ENCODE measurements at regions not wholly inside any gene's neighbourhood (a gene's known extent, or its start where the extent isn't known, plus 50 kb on each side); places are given as distances from the start of the nearest gene placed in this dataset.

GRCh38 chr2:104752504-104752903 lies 101.4 kb upstream of the POU3F3 start:
- no peak for DNase-seq
- Mint-ChIP-seq H3K36me3 (ENCODE audit: insufficient read depth in 1 of 3, low read depth in 3 of 3) (peaks cover 5 to 17% (median 9%) of the 10 kb centered on the region in 3 experiments), H3K9me3 (peaks cover 11 to 12% of the 10 kb centered on the region in 2 experiments), H3K27me3 (ENCODE audit: low read depth) (peaks cover 8% of the 10 kb centered on the region), H3K27ac (no peak overlapping the region; a peak in 1 of 7 replicates), H3K4me3 (no peak overlapping the region), H3K4me1 (peaks cover 35 to 36% of the 10 kb centered on the region in 2 experiments)
- no peak overlapping the region for H2BK120ac ChIP-seq (ENCODE audit: low read depth, low read length, poor library complexity, severe bottlenecking)
- H4K91ac ChIP-seq (ENCODE audit: insufficient read length, low read depth, low read length) = no peak overlapping the region
- H3K4ac ChIP-seq (ENCODE audit: low read depth, low read length) = no peak overlapping the region
- no peaks in the 10 kb centered on the region for H3K79me2 ChIP-seq (ENCODE audit: insufficient read depth, low read length)
- H2BK20ac ChIP-seq (ENCODE audit: low read depth, low read length, poor library complexity, severe bottlenecking) = no peak overlapping the region
- WGBS (ENCODE audit: extremely low coverage, insufficient read length, low lambda C conversion rate) = no CpG with 5 or more reads among the region's 9 CpGs
- H3K79me1 ChIP-seq (ENCODE audit: insufficient read depth, low read depth, low read length, poor library complexity, severe bottlenecking) = no peaks in the 10 kb centered on the region
- no peak overlapping the region for H4K8ac ChIP-seq (replicated peaks; ENCODE audit: insufficient read length, low read depth, low read length)
- H3K18ac ChIP-seq (ENCODE audit: insufficient read length, low read depth, low read length) = no peak overlapping the region
- no peak for TF ChIP-seq CTCF (conservative IDR thresholded peaks at IDR 0.05)
- peaks cover 2% of the 10 kb centered on the region; the same call in 1 of the 2 replicates for H3K4me1 ChIP-seq (ENCODE audit: insufficient read depth, low read length)
- H2BK15ac ChIP-seq (ENCODE audit: low read depth, low read length) = no peak overlapping the region
- no peak overlapping the region for H2BK5ac ChIP-seq (ENCODE audit: insufficient read length, low read length)
- H3K9ac ChIP-seq (ENCODE audit: extremely low read depth, insufficient read length, low read length) = no peak overlapping the region
- no peaks in the 10 kb centered on the region for H3K23me2 ChIP-seq (ENCODE audit: insufficient read length, low read depth, low read length, poor library complexity, severe bottlenecking)
- no peak overlapping the region for H3K4me2 ChIP-seq (ENCODE audit: insufficient read depth, insufficient read length, low read length)
- H3K23ac ChIP-seq (ENCODE audit: insufficient read length, low read depth, low read length) = no peak overlapping the region
- no peak overlapping the region for H3K14ac ChIP-seq (ENCODE audit: insufficient read depth, low read length)
- H4K5ac ChIP-seq (ENCODE audit: insufficient read length, low read depth, low read length) = no peak overlapping the region
- H4K20me1 ChIP-seq (ENCODE audit: control insufficient read depth, insufficient read depth, insufficient read length) = no peaks in the 10 kb centered on the region
- no peak overlapping the region for H2BK12ac ChIP-seq (ENCODE audit: insufficient read length, low read depth, low read length)
- no peak overlapping the region for H2AFZ ChIP-seq (ENCODE audit: low read length)
- H3K9me3 ChIP-seq (ENCODE audit: control insufficient read depth, low read depth, low read length) = no peaks in the 10 kb centered on the region
- no peak overlapping the region for H3K56ac ChIP-seq (ENCODE audit: insufficient read length, low read depth, low read length)
- H3K27me3 ChIP-seq (ENCODE audit: insufficient read depth, low read length) = no peaks in the 10 kb centered on the region
- H3K27ac ChIP-seq (ENCODE audit: insufficient read length, low read depth, low read length) = no peak overlapping the region
- H2AK5ac ChIP-seq (ENCODE audit: insufficient read length, low read length) = no peak overlapping the region
- H3T11ph ChIP-seq (ENCODE audit: low read length) = no peak overlapping the region

All from H9 (cell line).